ENCODE measurements at regions not wholly inside any gene's neighbourhood (a gene's known extent, or its start where the extent isn't known, plus 50 kb on each side); places are given as distances from the start of the nearest gene placed in this dataset.

GRCh38 chr3:102332934-102333333 is 101.9 kb upstream of the ZPLD1 start:
- Histone ChIP-seq H3K9me3 (ENCODE audit: control insufficient read depth, low read length) (no peaks in the 10 kb centered on the region), H2BK5ac (ENCODE audit: low read depth, low read length, poor library complexity, severe bottlenecking) (no peak overlapping the region), H3K27ac (ENCODE audit: low read length, poor library complexity, severe bottlenecking) (no peak overlapping the region), H2BK12ac (ENCODE audit: low read length in 2 of 2) (no peak overlapping the region), H3K4ac (ENCODE audit: low read depth in 1 of 2, low read length in 2 of 2) (no peak overlapping the region), H3K9ac (ENCODE audit: low read length) (no peak overlapping the region), H3K23ac (ENCODE audit: low read length in 2 of 2) (no peak overlapping the region), H3K4me3 (ENCODE audit: insufficient read depth in 1 of 2, low read depth in 1 of 2, low read length in 2 of 2) (no peak overlapping the region), H4K8ac (ENCODE audit: low read length) (no peak overlapping the region), H2AFZ (ENCODE audit: low read depth, low read length) (no peak overlapping the region), H4K91ac (ENCODE audit: low read length) (no peak overlapping the region), H2BK15ac (ENCODE audit: low read depth, poor library complexity, severe bottlenecking) (no peak overlapping the region), H3K36me3 (ENCODE audit: control insufficient read depth in 1 of 2, insufficient read depth in 2 of 2, low read depth in 1 of 2, low read length in 2 of 2) (no peaks in the 10 kb centered on the region), H3K18ac (ENCODE audit: low read depth in 1 of 2, low read length in 2 of 2) (no peak overlapping the region), H3K4me2 (ENCODE audit: low read length, poor library complexity, severe bottlenecking) (no peak overlapping the region), H3K27me3 (ENCODE audit: control insufficient read depth in 1 of 2, insufficient read depth in 1 of 2, low read length in 2 of 2) (no peaks in the 10 kb centered on the region), H2AK5ac (ENCODE audit: low read length, severe bottlenecking) (no peak overlapping the region), H3K79me1 (replicated peaks; ENCODE audit: low read length, poor library complexity, severe bottlenecking) (no peaks in the 10 kb centered on the region), H3K4me1 (ENCODE audit: control insufficient read depth, insufficient read depth, low read depth, low read length) (no peaks in the 10 kb centered on the region), H3K14ac (ENCODE audit: low read length in 2 of 2) (no peak overlapping the region), H2BK120ac (ENCODE audit: low read depth, low read length) (no peak overlapping the region)
- no peak for DNase-seq

- no peak overlapping the region for H3K4ac ChIP-seq (ENCODE audit: low read depth in 1 of 2, low read length in 2 of 2)
- H4K91ac ChIP-seq (ENCODE audit: low read length): no peak overlapping the region
- H2BK5ac ChIP-seq (ENCODE audit: low read depth, low read length, poor library complexity, severe bottlenecking): no peak overlapping the region
- H2BK12ac ChIP-seq (ENCODE audit: low read length in 2 of 2): no peak overlapping the region
- no peak overlapping the region for H3K18ac ChIP-seq (ENCODE audit: low read depth in 1 of 2, low read length in 2 of 2)
- no peaks in the 10 kb centered on the region for H3K9me3 ChIP-seq (ENCODE audit: control insufficient read depth, low read length)
- H2BK120ac ChIP-seq (ENCODE audit: low read depth, low read length): no peak overlapping the region
- H3K27ac ChIP-seq (ENCODE audit: low read length, poor library complexity, severe bottlenecking): no peak overlapping the region
- H3K9ac ChIP-seq (ENCODE audit: low read length): no peak overlapping the region
- H3K79me1 ChIP-seq (replicated peaks; ENCODE audit: low read length, poor library complexity, severe bottlenecking): no peaks in the 10 kb centered on the region
- H4K8ac ChIP-seq (ENCODE audit: low read length): no peak overlapping the region
- peaks cover 2% of the 10 kb centered on the region for H3K4me1 ChIP-seq (ENCODE audit: control insufficient read depth, insufficient read depth, low read depth, low read length)
- H3K4me2 ChIP-seq (ENCODE audit: low read length, poor library complexity, severe bottlenecking): no peak overlapping the region
- H2AFZ ChIP-seq (ENCODE audit: low read depth, low read length): no peak overlapping the region
- no peak overlapping the region for H3K14ac ChIP-seq (ENCODE audit: low read length in 2 of 2)
- H3K36me3 ChIP-seq (ENCODE audit: control insufficient read depth in 1 of 2, insufficient read depth in 2 of 2, low read depth in 1 of 2, low read length in 2 of 2): no peaks in the 10 kb centered on the region
- H2BK15ac ChIP-seq (ENCODE audit: low read depth, poor library complexity, severe bottlenecking): no peak overlapping the region
- no peak overlapping the region for H2AK5ac ChIP-seq (ENCODE audit: low read length, severe bottlenecking)
- no peaks in the 10 kb centered on the region for H3K27me3 ChIP-seq (ENCODE audit: control insufficient read depth in 1 of 2, insufficient read depth in 1 of 2, low read length in 2 of 2)
- H3K23ac ChIP-seq (ENCODE audit: low read length in 2 of 2): no peak overlapping the region
- WGBS: 56% methylated on average over 1 of the region's 3 CpGs
- no peak for DNase-seq
- H3K4me3 ChIP-seq (ENCODE audit: insufficient read depth in 1 of 2, low read depth in 1 of 2, low read length in 2 of 2): no peak overlapping the region
These were observed 98.7 kb upstream of the ZPLD1 start for GRCh38 chr3:102336130-102336529.

GRCh38 chr3:102339671-102340070 is 95.1 kb upstream of the ZPLD1 start:
- 80% methylated on average over 2 of the region's 2 CpGs for WGBS
- no peak overlapping the region for H3K9ac ChIP-seq (ENCODE audit: low read length)
- no peaks in the 10 kb centered on the region for H3K79me1 ChIP-seq (replicated peaks; ENCODE audit: low read length, poor library complexity, severe bottlenecking)
- no peak overlapping the region for H2AK5ac ChIP-seq (ENCODE audit: low read length, severe bottlenecking)
- H3K23ac ChIP-seq (ENCODE audit: low read length in 2 of 2): no peak overlapping the region
- no peak overlapping the region for H2BK5ac ChIP-seq (ENCODE audit: low read depth, low read length, poor library complexity, severe bottlenecking)
- no peak overlapping the region for H3K27ac ChIP-seq (ENCODE audit: low read length, poor library complexity, severe bottlenecking)
- H3K27me3 ChIP-seq (ENCODE audit: control insufficient read depth in 1 of 2, insufficient read depth in 1 of 2, low read length in 2 of 2): no peaks in the 10 kb centered on the region
- no peak overlapping the region for H2BK120ac ChIP-seq (ENCODE audit: low read depth, low read length)
- H3K4me2 ChIP-seq (ENCODE audit: low read length, poor library complexity, severe bottlenecking): no peak overlapping the region
- H2BK12ac ChIP-seq (ENCODE audit: low read length in 2 of 2): no peak overlapping the region
- no peak for DNase-seq
- no peak overlapping the region for H3K4ac ChIP-seq (ENCODE audit: low read depth in 1 of 2, low read length in 2 of 2)
- no peak overlapping the region for H4K8ac ChIP-seq (ENCODE audit: low read length)
- H3K18ac ChIP-seq (ENCODE audit: low read depth in 1 of 2, low read length in 2 of 2): no peak overlapping the region
- H3K9me3 ChIP-seq (ENCODE audit: control insufficient read depth, low read length): no peaks in the 10 kb centered on the region
- H2BK15ac ChIP-seq (ENCODE audit: low read depth, poor library complexity, severe bottlenecking): no peak overlapping the region
- H4K91ac ChIP-seq (ENCODE audit: low read length): no peak overlapping the region
- H3K14ac ChIP-seq (ENCODE audit: low read length in 2 of 2): no peak overlapping the region
- no peaks in the 10 kb centered on the region for H3K36me3 ChIP-seq (ENCODE audit: control insufficient read depth in 1 of 2, insufficient read depth in 2 of 2, low read depth in 1 of 2, low read length in 2 of 2)
- no peak overlapping the region for H3K4me3 ChIP-seq (ENCODE audit: insufficient read depth in 1 of 2, low read depth in 1 of 2, low read length in 2 of 2)
- peaks cover 2% of the 10 kb centered on the region for H3K4me1 ChIP-seq (ENCODE audit: control insufficient read depth, insufficient read depth, low read depth, low read length)
- H2AFZ ChIP-seq (ENCODE audit: low read depth, low read length): no peak overlapping the region

- no peak for DNase-seq
- H3K23ac ChIP-seq (ENCODE audit: low read length in 2 of 2): no peak overlapping the region
- H3K27me3 ChIP-seq (ENCODE audit: control insufficient read depth in 1 of 2, insufficient read depth in 1 of 2, low read length in 2 of 2): no peaks in the 10 kb centered on the region
- no peak overlapping the region for H2AK5ac ChIP-seq (ENCODE audit: low read length, severe bottlenecking)
- no peak overlapping the region for H3K27ac ChIP-seq (ENCODE audit: low read length, poor library complexity, severe bottlenecking)
- no peaks in the 10 kb centered on the region for H3K9me3 ChIP-seq (ENCODE audit: control insufficient read depth, low read length)
- no peak overlapping the region for H3K4me2 ChIP-seq (ENCODE audit: low read length, poor library complexity, severe bottlenecking)
- no peak overlapping the region for H4K91ac ChIP-seq (ENCODE audit: low read length)
- no peak overlapping the region for H2BK15ac ChIP-seq (ENCODE audit: low read depth, poor library complexity, severe bottlenecking)
- no peak overlapping the region for H2BK5ac ChIP-seq (ENCODE audit: low read depth, low read length, poor library complexity, severe bottlenecking)
- no peak overlapping the region for H4K8ac ChIP-seq (ENCODE audit: low read length)
- H3K79me1 ChIP-seq (replicated peaks; ENCODE audit: low read length, poor library complexity, severe bottlenecking): no peaks in the 10 kb centered on the region
- H3K4me1 ChIP-seq (ENCODE audit: control insufficient read depth, insufficient read depth, low read depth, low read length): no peaks in the 10 kb centered on the region
- H3K36me3 ChIP-seq (ENCODE audit: control insufficient read depth in 1 of 2, insufficient read depth in 2 of 2, low read depth in 1 of 2, low read length in 2 of 2): no peaks in the 10 kb centered on the region
- no peak overlapping the region for H3K4me3 ChIP-seq (ENCODE audit: insufficient read depth in 1 of 2, low read depth in 1 of 2, low read length in 2 of 2)
- no peak overlapping the region for H2AFZ ChIP-seq (ENCODE audit: low read depth, low read length)
- H3K18ac ChIP-seq (ENCODE audit: low read depth in 1 of 2, low read length in 2 of 2): no peak overlapping the region
- H3K9ac ChIP-seq (ENCODE audit: low read length): no peak overlapping the region
- no peak overlapping the region for H2BK12ac ChIP-seq (ENCODE audit: low read length in 2 of 2)
- H3K14ac ChIP-seq (ENCODE audit: low read length in 2 of 2): no peak overlapping the region
- H3K4ac ChIP-seq (ENCODE audit: low read depth in 1 of 2, low read length in 2 of 2): no peak overlapping the region
- no peak overlapping the region for H2BK120ac ChIP-seq (ENCODE audit: low read depth, low read length)
These were observed 87.9 kb upstream of the ZPLD1 start for GRCh38 chr3:102346897-102347296.

Measured in mesenchymal stem cell (in vitro differentiated cells and primary cell).